ENCODE measurements at regions not wholly inside any gene's neighbourhood (a gene's known extent, or its start where the extent isn't known, plus 50 kb on each side); places are given as distances from the start of the nearest gene placed in this dataset.

DNA sequence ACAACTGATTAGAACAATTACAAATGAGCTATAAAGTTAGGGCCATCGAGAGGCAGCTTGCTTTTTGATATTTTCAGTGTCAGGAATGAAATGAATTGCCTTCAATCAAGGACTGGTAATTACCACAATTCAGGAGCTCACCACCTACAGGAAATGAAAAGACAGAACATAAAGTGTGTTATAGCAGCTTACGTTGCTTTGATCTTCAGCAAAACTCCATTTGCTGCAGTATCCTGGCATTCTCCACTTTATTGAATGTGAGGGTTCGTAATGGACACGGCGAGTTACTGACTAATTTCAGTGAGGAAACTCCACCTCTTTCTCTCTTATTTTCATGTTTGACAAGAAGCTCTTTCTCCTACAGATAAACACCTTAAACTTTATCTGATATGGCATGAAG lies 440.0 kb upstream of the HSF2 start:
- TF ChIP-seq FOXP2 (optimal IDR thresholded peaks at IDR 0.05; ENCODE audit: borderline replicate concordance, extremely low read depth, extremely low read length, insufficient read depth) (no peak), POLR2AphosphoS5 (IDR thresholded peaks at IDR 0.05; ENCODE audit: low read depth, low read length) (no peak), SIN3A (IDR thresholded peaks at IDR 0.05; ENCODE audit: borderline replicate concordance, insufficient read depth, low read length) (no peak), REST (IDR thresholded peaks at IDR 0.05; ENCODE audit: insufficient read depth in 1 of 2, low read depth in 2 of 2, low read length in 2 of 2) (no peak), TAF1 (IDR thresholded peaks at IDR 0.05; ENCODE audit: borderline replicate concordance, insufficient read depth, low read length) (no peak)

GRCh38 chr6:121961619-121962125 lies 437.8 kb upstream of the HSF2 start:
- TF ChIP-seq TAF1 (IDR thresholded peaks at IDR 0.05; ENCODE audit: borderline replicate concordance, insufficient read depth, low read length): no peak
- TF ChIP-seq REST (IDR thresholded peaks at IDR 0.05; ENCODE audit: insufficient read depth in 1 of 2, low read depth in 2 of 2, low read length in 2 of 2): no peak
- no peak for TF ChIP-seq POLR2AphosphoS5 (IDR thresholded peaks at IDR 0.05; ENCODE audit: low read depth, low read length)
- no peak for TF ChIP-seq FOXP2 (optimal IDR thresholded peaks at IDR 0.05; ENCODE audit: borderline replicate concordance, extremely low read depth, extremely low read length, insufficient read depth)
- no peak for TF ChIP-seq SIN3A (IDR thresholded peaks at IDR 0.05; ENCODE audit: borderline replicate concordance, insufficient read depth, low read length)

- no peak for TF ChIP-seq TAF1 (IDR thresholded peaks at IDR 0.05; ENCODE audit: borderline replicate concordance, insufficient read depth, low read length)
- TF ChIP-seq FOXP2 (optimal IDR thresholded peaks at IDR 0.05; ENCODE audit: borderline replicate concordance, extremely low read depth, extremely low read length, insufficient read depth): no peak
- no peak for TF ChIP-seq SIN3A (IDR thresholded peaks at IDR 0.05; ENCODE audit: borderline replicate concordance, insufficient read depth, low read length)
- no peak for TF ChIP-seq POLR2AphosphoS5 (IDR thresholded peaks at IDR 0.05; ENCODE audit: low read depth, low read length)
- no peak for TF ChIP-seq REST (IDR thresholded peaks at IDR 0.05; ENCODE audit: insufficient read depth in 1 of 2, low read depth in 2 of 2, low read length in 2 of 2)
Measured at GRCh38 chr6:121963826-121964225, 435.6 kb upstream of the HSF2 start.

GRCh38 chr6:121965739-121966138 lies 433.7 kb upstream of the HSF2 start:
- TF ChIP-seq REST (IDR thresholded peaks at IDR 0.05; ENCODE audit: insufficient read depth in 1 of 2, low read depth in 2 of 2, low read length in 2 of 2) (no peak), FOXP2 (optimal IDR thresholded peaks at IDR 0.05; ENCODE audit: borderline replicate concordance, extremely low read depth, extremely low read length, insufficient read depth) (no peak), TAF1 (IDR thresholded peaks at IDR 0.05; ENCODE audit: borderline replicate concordance, insufficient read depth, low read length) (no peak), POLR2AphosphoS5 (IDR thresholded peaks at IDR 0.05; ENCODE audit: low read depth, low read length) (no peak), SIN3A (IDR thresholded peaks at IDR 0.05; ENCODE audit: borderline replicate concordance, insufficient read depth, low read length) (no peak)

GRCh38 chr6:121967631-121968030 lies 431.8 kb upstream of the HSF2 start:
- TF ChIP-seq REST (IDR thresholded peaks at IDR 0.05; ENCODE audit: insufficient read depth in 1 of 2, low read depth in 2 of 2, low read length in 2 of 2): no peak
- TF ChIP-seq SIN3A (IDR thresholded peaks at IDR 0.05; ENCODE audit: borderline replicate concordance, insufficient read depth, low read length): no peak
- TF ChIP-seq POLR2AphosphoS5 (IDR thresholded peaks at IDR 0.05; ENCODE audit: low read depth, low read length): no peak
- no peak for TF ChIP-seq TAF1 (IDR thresholded peaks at IDR 0.05; ENCODE audit: borderline replicate concordance, insufficient read depth, low read length)
- TF ChIP-seq FOXP2 (optimal IDR thresholded peaks at IDR 0.05; ENCODE audit: borderline replicate concordance, extremely low read depth, extremely low read length, insufficient read depth): no peak

Data from PFSK-1 (cell line).